ENCODE measurements at regions not wholly inside any gene's neighbourhood (a gene's known extent, or its start where the extent isn't known, plus 50 kb on each side); places are given as distances from the start of the nearest gene placed in this dataset.
"Not testable (repeated sequence)": the region's sequence is repeated elsewhere in the genome, so short reads cannot be mapped to it uniquely, and the experiment has no call there.

DNA sequence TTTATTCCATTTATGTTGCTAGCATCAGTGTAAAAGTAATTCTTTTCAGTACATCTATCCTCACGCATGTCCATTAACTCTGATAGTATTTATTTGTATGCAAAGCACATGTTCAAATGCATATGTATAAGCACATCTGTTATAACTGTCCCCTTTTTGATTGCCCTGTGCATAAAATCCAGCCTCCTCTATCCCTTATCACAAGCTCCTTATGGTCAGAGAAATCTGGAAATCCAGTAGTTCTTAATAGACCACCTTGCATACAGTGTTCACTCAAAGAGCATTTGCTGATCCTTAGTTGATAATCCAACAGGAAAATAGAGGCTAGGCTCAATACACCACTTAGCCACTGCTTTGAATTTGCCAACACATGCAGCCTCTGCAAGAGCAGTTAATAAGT lies 443.5 kb downstream of the AASDHPPT start:
- intact Hi-C loops (cut with DNase I) = no loop called here
- no peak for FAIRE-seq
- TF ChIP-seq, protein P1, sequence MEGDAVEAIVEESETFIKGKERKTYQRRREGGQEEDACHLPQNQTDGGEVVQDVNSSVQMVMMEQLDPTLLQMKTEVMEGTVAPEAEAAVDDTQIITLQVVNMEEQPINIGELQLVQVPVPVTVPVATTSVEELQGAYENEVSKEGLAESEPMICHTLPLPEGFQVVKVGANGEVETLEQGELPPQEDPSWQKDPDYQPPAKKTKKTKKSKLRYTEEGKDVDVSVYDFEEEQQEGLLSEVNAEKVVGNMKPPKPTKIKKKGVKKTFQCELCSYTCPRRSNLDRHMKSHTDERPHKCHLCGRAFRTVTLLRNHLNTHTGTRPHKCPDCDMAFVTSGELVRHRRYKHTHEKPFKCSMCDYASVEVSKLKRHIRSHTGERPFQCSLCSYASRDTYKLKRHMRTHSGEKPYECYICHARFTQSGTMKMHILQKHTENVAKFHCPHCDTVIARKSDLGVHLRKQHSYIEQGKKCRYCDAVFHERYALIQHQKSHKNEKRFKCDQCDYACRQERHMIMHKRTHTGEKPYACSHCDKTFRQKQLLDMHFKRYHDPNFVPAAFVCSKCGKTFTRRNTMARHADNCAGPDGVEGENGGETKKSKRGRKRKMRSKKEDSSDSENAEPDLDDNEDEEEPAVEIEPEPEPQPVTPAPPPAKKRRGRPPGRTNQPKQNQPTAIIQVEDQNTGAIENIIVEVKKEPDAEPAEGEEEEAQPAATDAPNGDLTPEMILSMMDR (IDR thresholded peaks at IDR 0.05; ENCODE audit: borderline replicate concordance, extremely low read depth, insufficient read depth) = no peak
- Histone ChIP-seq H3K27ac (ENCODE audit: low read depth in 2 of 2, low read length in 2 of 2) (no peak overlapping the region), H3K27me3 (ENCODE audit: control insufficient read depth, insufficient read depth, low read length) (no peaks in the 10 kb centered on the region), H3K9ac (ENCODE audit: low read length in 3 of 3) (no peak overlapping the region), H3K4me3 (ENCODE audit: low read length in 3 of 3) (no peak overlapping the region), H3K4me1 (ENCODE audit: control insufficient read depth in 2 of 3, insufficient read depth in 2 of 3, low read depth in 1 of 3, low read length in 3 of 3) (no peaks in the 10 kb centered on the region), H3K9me3 (ENCODE audit: control insufficient read depth in 2 of 3, insufficient read depth in 1 of 3, low read length in 3 of 3) (no peaks in the 10 kb centered on the region), H3K36me3 (ENCODE audit: control insufficient read depth in 2 of 3, insufficient read depth in 3 of 3, low read length in 3 of 3) (no peaks in the 10 kb centered on the region)
- DNase-seq = no peak

DNA sequence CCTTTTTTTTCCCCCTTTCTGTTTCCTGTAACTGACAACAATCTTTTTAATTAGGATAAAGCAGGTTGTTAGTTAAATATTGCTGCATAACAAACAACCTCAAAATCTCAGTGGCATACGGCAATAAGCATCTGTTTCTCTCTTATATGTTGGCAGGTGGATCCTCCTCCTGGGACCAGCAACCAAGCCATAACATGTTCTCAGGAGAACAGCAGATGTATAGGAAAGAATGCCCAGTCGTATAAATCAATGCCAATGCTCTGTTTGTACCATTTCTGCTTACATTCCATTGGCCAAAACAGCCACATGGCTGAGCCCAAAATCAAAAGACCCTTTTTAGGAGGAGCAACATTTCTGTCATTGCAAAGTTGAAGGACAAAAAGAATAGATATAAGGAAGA lies 445.7 kb downstream of the AASDHPPT start:
- Histone ChIP-seq H3K4me3 (ENCODE audit: low read length in 3 of 3) (no peak overlapping the region), H3K9ac (ENCODE audit: low read length in 3 of 3) (no peak overlapping the region), H3K27me3 (ENCODE audit: control insufficient read depth, insufficient read depth, low read length) (no peaks in the 10 kb centered on the region), H3K4me1 (ENCODE audit: control insufficient read depth in 2 of 3, insufficient read depth in 2 of 3, low read depth in 1 of 3, low read length in 3 of 3) (no peaks in the 10 kb centered on the region), H3K9me3 (ENCODE audit: control insufficient read depth in 2 of 3, insufficient read depth in 1 of 3, low read length in 3 of 3) (no peaks in the 10 kb centered on the region), H3K27ac (ENCODE audit: low read depth in 2 of 2, low read length in 2 of 2) (no peak overlapping the region), H3K36me3 (ENCODE audit: control insufficient read depth in 2 of 3, insufficient read depth in 3 of 3, low read length in 3 of 3) (no peaks in the 10 kb centered on the region)
- DNase-seq = no peak
- FAIRE-seq = no peak
- TF ChIP-seq, protein P1 (IDR thresholded peaks at IDR 0.05; ENCODE audit: borderline replicate concordance, extremely low read depth, insufficient read depth) = no peak
- intact Hi-C loops (cut with DNase I) = no loop called here

DNA sequence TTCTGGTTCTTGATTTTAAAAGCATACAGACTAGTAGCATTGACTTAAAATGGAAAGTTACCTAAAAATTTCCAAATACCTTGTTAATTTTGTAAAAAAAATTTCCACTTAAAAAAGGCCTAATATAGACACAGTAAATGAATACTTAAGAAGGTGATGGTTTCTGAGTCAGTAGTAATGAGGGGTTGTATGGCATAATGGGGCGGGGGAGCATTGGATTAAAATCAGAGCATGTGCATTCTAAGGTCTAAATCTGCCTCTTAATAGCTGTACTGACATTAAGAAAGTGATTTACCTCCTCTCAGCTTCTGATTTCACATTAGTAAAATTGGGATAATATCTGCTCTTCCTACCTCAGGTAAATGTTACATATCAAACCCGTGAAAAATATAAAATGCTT lies 446.5 kb downstream of the AASDHPPT start:
- intact Hi-C loops (cut with DNase I) = no loop called here
- FAIRE-seq (no peak), DNase-seq (no peak)
- Histone ChIP-seq H3K27me3 (ENCODE audit: control insufficient read depth, insufficient read depth, low read length) (no peaks in the 10 kb centered on the region), H3K9ac (ENCODE audit: low read length in 3 of 3) (no peak overlapping the region), H3K9me3 (ENCODE audit: control insufficient read depth in 2 of 3, insufficient read depth in 1 of 3, low read length in 3 of 3) (no peaks in the 10 kb centered on the region), H3K4me3 (ENCODE audit: low read length in 3 of 3) (no peak overlapping the region), H3K4me1 (ENCODE audit: control insufficient read depth in 2 of 3, insufficient read depth in 2 of 3, low read depth in 1 of 3, low read length in 3 of 3) (no peaks in the 10 kb centered on the region), H3K27ac (ENCODE audit: low read depth in 2 of 2, low read length in 2 of 2) (no peak overlapping the region), H3K36me3 (ENCODE audit: control insufficient read depth in 2 of 3, insufficient read depth in 3 of 3, low read length in 3 of 3) (no peaks in the 10 kb centered on the region)
- TF ChIP-seq, protein P1 (IDR thresholded peaks at IDR 0.05; ENCODE audit: borderline replicate concordance, extremely low read depth, insufficient read depth) = no peak

DNA sequence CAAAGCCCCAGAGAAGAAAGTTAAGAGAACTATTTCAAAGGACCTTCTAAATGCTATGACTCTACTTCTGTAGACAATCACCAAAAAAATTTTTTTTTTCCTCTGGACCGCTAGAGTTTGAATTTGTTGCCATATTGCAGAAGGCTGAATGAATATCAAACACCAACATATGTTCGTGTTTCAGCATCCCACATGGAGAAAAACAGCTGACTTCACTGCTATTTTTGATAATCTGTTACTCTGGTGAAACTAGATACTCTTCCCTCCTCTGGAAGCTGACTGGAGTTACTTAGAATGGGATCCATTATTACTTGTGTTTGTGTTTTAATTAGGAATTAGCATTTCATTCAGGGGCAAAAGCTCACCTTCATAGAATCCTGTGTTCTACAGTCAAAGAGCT lies 447.0 kb downstream of the AASDHPPT start:
- no peaks in the 10 kb centered on the region for H3K9me3 ChIP-seq (ENCODE audit: control insufficient read depth in 2 of 3, insufficient read depth in 1 of 3, low read length in 3 of 3)
- H3K9ac ChIP-seq (ENCODE audit: low read length in 3 of 3) = no peak overlapping the region
- TF ChIP-seq, protein P1 (IDR thresholded peaks at IDR 0.05; ENCODE audit: borderline replicate concordance, extremely low read depth, insufficient read depth) = no peak
- H3K4me3 ChIP-seq (ENCODE audit: low read length in 3 of 3) = no peak overlapping the region
- intact Hi-C loops (cut with DNase I) = no loop called here
- H3K27me3 ChIP-seq (ENCODE audit: control insufficient read depth, insufficient read depth, low read length) = no peaks in the 10 kb centered on the region
- H3K36me3 ChIP-seq (ENCODE audit: control insufficient read depth in 2 of 3, insufficient read depth in 3 of 3, low read length in 3 of 3) = no peaks in the 10 kb centered on the region
- FAIRE-seq (no peak), DNase-seq (no peak)
- H3K4me1 ChIP-seq (ENCODE audit: control insufficient read depth in 2 of 3, insufficient read depth in 2 of 3, low read depth in 1 of 3, low read length in 3 of 3) = no peaks in the 10 kb centered on the region
- H3K27ac ChIP-seq (ENCODE audit: low read depth in 2 of 2, low read length in 2 of 2) = no peak overlapping the region

DNA sequence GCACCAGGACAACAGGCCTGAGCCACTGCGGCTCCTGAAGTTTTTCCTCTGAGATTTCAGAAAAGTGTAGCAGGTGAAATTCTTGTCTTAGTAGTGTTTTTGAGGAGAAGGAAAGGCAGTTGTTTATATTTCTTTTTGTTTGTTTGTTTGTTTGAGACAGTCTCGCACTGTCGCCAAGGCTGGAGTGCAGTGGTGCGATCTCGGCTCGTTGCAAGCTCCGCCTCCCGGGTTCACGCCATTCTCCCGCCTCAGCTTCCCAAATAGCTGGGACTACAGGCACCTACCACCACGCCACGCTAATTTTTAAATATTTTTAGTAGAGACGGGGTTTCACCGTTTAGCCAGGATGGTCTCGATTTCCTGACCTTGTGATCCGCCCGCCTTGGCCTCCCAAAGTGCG lies 454.2 kb downstream of the AASDHPPT start:
- H3K9me3 ChIP-seq (ENCODE audit: control insufficient read depth in 2 of 3, insufficient read depth in 1 of 3, low read length in 3 of 3); H3K4me3 ChIP-seq (ENCODE audit: low read length in 3 of 3); H3K27me3 ChIP-seq (ENCODE audit: control insufficient read depth, insufficient read depth, low read length); intact Hi-C loops (cut with DNase I); H3K27ac ChIP-seq (ENCODE audit: low read depth in 2 of 2, low read length in 2 of 2); H3K4me1 ChIP-seq (ENCODE audit: control insufficient read depth in 2 of 3, insufficient read depth in 2 of 3, low read depth in 1 of 3, low read length in 3 of 3); FAIRE-seq; H3K9ac ChIP-seq (ENCODE audit: low read length in 3 of 3); H3K36me3 ChIP-seq (ENCODE audit: control insufficient read depth in 2 of 3, insufficient read depth in 3 of 3, low read length in 3 of 3); DNase-seq: not testable (repeated sequence)

Measured in kidney (tissue), 13 donors.